Activated CD4-positive, alpha-beta T cell treated with anti-CD3 and anti-CD28 coated beads, Interleukin-2, amount 50 U/mL, for 1 hour (primary cell): ENCODE measurements at regions not wholly inside any gene's neighbourhood (a gene's known extent, or its start where the extent isn't known, plus 50 kb on each side); places are given as distances from the start of the nearest gene placed in this dataset.

Experiments
- DNase-seq: peaks from one replicate; pipeline ENCODE4 v3.0.0-alpha.2; 2020

GRCh38 chr2:201969241-201969937 is 64.3 kb upstream of the FZD7 start:
- no peak for DNase-seq

GRCh38 chr2:201969938-201970785 is 63.5 kb upstream of the FZD7 start:
- DNase-seq, result no peak

- DNase-seq, result no peak
Observed at GRCh38 chr2:201970786-201971108, 62.9 kb upstream of the FZD7 start.

- DNase-seq, result no peak
Observed at GRCh38 chr2:201971531-201972228, 62.0 kb upstream of the FZD7 start.

- no peak for DNase-seq
Observed at GRCh38 chr2:201972621-201973255, 60.9 kb upstream of the FZD7 start.

GRCh38 chr2:201973305-201973928 is 60.2 kb upstream of the FZD7 start:
- no peak for DNase-seq

GRCh38 chr2:201974171-201975100 is 59.2 kb upstream of the FZD7 start:
- DNase-seq, result no peak

- DNase-seq, result no peak
Observed at GRCh38 chr2:201975434-201975833, 58.2 kb upstream of the FZD7 start.

GRCh38 chr2:201975964-201976612 is 57.6 kb upstream of the FZD7 start:
- no peak for DNase-seq

GRCh38 chr2:201977651-201978050 is 56.0 kb upstream of the FZD7 start:
- DNase-seq, result no peak

GRCh38 chr2:201978333-201978732 is 55.3 kb upstream of the FZD7 start:
- DNase-seq, result no peak

GRCh38 chr2:201978986-201979385 is 54.7 kb upstream of the FZD7 start:
- DNase-seq, result no peak

GRCh38 chr2:201980389-201980821 is 53.2 kb upstream of the FZD7 start:
- DNase-seq, result no peak

GRCh38 chr2:201980946-201981345 is 52.7 kb upstream of the FZD7 start:
- DNase-seq, result no peak

GRCh38 chr2:201983174-201983573 is 50.5 kb upstream of the FZD7 start:
- no peak for DNase-seq

- no peak for DNase-seq
Observed at GRCh38 chr2:201983800-201984199, 49.9 kb upstream of the FZD7 start.
